ENCODE measurements at regions not wholly inside any gene's neighbourhood (a gene's known extent, or its start where the extent isn't known, plus 50 kb on each side); places are given as distances from the start of the nearest gene placed in this dataset.

DNA sequence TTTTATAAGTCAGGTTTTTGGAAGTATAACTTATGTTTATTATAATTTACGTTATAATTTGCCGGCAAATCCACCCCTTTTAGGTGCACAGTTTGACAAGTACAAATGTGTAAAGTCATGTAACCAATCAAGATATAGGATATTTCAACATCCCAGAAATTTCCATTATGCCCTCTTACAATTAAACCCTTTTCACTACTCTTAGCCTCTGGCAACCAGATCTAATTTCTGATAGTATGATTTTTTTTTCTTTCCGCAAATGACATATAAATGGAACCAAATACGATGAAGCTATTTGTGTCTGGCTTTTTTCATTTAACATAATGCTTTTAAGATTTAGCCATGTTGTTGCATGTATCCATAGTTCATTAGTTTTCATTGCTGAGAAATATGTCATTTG, 69.5 kb upstream of the HTATIP2 start:
- no peak overlapping the region for H3K4me3 ChIP-seq (ENCODE audit: low read depth, low read length)
- DNase-seq (ENCODE audit: low read depth): no peak
- TF ChIP-seq, protein P1, sequence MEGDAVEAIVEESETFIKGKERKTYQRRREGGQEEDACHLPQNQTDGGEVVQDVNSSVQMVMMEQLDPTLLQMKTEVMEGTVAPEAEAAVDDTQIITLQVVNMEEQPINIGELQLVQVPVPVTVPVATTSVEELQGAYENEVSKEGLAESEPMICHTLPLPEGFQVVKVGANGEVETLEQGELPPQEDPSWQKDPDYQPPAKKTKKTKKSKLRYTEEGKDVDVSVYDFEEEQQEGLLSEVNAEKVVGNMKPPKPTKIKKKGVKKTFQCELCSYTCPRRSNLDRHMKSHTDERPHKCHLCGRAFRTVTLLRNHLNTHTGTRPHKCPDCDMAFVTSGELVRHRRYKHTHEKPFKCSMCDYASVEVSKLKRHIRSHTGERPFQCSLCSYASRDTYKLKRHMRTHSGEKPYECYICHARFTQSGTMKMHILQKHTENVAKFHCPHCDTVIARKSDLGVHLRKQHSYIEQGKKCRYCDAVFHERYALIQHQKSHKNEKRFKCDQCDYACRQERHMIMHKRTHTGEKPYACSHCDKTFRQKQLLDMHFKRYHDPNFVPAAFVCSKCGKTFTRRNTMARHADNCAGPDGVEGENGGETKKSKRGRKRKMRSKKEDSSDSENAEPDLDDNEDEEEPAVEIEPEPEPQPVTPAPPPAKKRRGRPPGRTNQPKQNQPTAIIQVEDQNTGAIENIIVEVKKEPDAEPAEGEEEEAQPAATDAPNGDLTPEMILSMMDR (IDR thresholded peaks at IDR 0.05; ENCODE audit: insufficient read depth, low read length): no peak

GRCh38 chr11:20293531-20293930, 70.0 kb upstream of the HTATIP2 start:
- DNase-seq (ENCODE audit: low read depth): no peak
- no peak overlapping the region for H3K4me3 ChIP-seq (ENCODE audit: low read depth, low read length)
- TF ChIP-seq, protein P1 (IDR thresholded peaks at IDR 0.05; ENCODE audit: insufficient read depth, low read length): no peak

- H3K4me3 ChIP-seq (ENCODE audit: low read depth, low read length): no peak overlapping the region
- TF ChIP-seq, protein P1 (IDR thresholded peaks at IDR 0.05; ENCODE audit: insufficient read depth, low read length): no peak
- DNase-seq (ENCODE audit: low read depth): no peak
Measured at GRCh38 chr11:20289732-20290131, 73.8 kb upstream of the HTATIP2 start.

GRCh38 chr11:20283475-20283874, 80.0 kb upstream of the HTATIP2 start:
- no peak for DNase-seq (ENCODE audit: low read depth)
- TF ChIP-seq, protein P1 (IDR thresholded peaks at IDR 0.05; ENCODE audit: insufficient read depth, low read length): no peak
- no peak overlapping the region for H3K4me3 ChIP-seq (ENCODE audit: low read depth, low read length)

- no peak overlapping the region for H3K4me3 ChIP-seq (ENCODE audit: low read depth, low read length)
- TF ChIP-seq, protein P1 (IDR thresholded peaks at IDR 0.05; ENCODE audit: insufficient read depth, low read length): no peak
- DNase-seq (ENCODE audit: low read depth): no peak
Measured at GRCh38 chr11:20278727-20279126, 84.8 kb upstream of the HTATIP2 start.

DNA sequence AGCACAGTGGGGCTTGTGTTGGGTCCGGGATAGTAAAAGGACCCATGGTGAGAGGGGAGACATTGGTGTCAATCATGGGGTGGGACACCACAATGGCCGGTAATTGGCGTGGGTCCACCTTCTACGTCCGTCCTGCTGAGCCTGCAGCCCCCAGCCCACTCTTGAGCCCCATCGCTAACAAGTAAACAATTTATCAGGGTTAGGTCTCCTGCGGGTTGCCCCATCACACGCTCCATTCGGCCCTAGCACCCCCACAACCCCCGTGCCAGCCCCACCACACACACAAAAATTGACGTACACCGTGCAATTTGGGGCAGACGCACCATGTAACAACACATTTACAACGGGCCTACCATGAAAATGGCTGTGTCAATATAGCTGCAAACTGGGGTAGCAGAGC, 86.5 kb upstream of the HTATIP2 start:
- DNase-seq (ENCODE audit: low read depth): no peak
- TF ChIP-seq, protein P1 (IDR thresholded peaks at IDR 0.05; ENCODE audit: insufficient read depth, low read length): no peak
- no peak overlapping the region for H3K4me3 ChIP-seq (ENCODE audit: low read depth, low read length)
